Right lung (tissue), 2 donors: ENCODE measurements at regions not wholly inside any gene's neighbourhood (a gene's known extent, or its start where the extent isn't known, plus 50 kb on each side); places are given as distances from the start of the nearest gene placed in this dataset.
"Not testable (repeated sequence)": the region's sequence is repeated elsewhere in the genome, so short reads cannot be mapped to it uniquely, and the experiment has no call there.

Experiments
- DNase-seq, 2 donors: peaks; one replicate each; pipeline ENCODE4 v3.0.0-alpha.2; 2013

- DNase-seq = peak; percentile 13 to 29
Observed at GRCh38 chrX:4547213-4547836, 833.9 kb upstream of the PRKX start.

- not testable (repeated sequence) for DNase-seq
Observed at GRCh38 chrX:4546178-4546577, 832.7 kb upstream of the PRKX start.

GRCh38 chrX:4528247-4528646 lies 814.8 kb upstream of the PRKX start:
- DNase-seq = no peak

GRCh38 chrX:4485912-4486311 lies 772.5 kb upstream of the PRKX start:
- DNase-seq = no peak

DNA sequence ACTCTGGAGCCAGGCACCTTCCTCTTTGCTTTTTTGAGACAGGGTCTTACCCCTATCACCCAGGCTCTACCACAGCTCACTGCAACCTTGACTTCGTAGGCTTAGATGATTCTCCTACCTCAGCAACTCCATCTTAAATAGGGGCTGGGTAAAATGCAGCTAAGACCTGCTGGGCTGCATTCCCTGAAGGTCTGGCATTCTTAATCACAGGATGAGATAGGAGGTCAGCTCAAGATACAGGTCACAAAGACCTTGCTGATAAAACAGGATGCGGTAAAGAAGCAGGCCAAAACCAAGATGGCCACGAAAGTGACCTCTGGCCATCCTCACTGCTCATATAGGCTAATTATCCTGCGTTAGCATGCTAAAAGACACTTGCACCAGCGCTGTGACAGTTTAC lies 770.8 kb upstream of the PRKX start:
- no peak for DNase-seq

- DNase-seq = no peak
Observed at GRCh38 chrX:4451591-4451990, 738.1 kb upstream of the PRKX start.

- no peak for DNase-seq
Observed at GRCh38 chrX:4450177-4450576, 736.7 kb upstream of the PRKX start.

DNA sequence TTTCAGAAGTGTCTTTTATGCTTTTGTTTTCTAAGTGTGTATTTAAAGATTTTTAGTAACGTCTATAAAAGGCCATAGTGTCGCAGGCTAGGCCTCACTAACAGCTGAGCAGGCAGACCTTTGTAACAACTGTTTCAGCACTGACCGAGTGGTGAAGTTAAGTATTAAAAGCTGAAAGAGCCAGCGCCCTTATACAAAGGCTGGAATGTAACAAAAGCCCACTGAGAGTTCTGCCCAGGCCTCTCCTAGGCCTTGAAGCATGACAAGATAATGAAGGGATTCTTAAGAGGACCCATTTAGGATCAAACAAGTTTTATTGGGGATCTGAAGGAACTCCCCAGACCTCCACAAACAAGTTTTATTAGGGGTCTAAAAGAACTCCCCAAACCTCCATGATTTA lies 722.5 kb upstream of the PRKX start:
- no peak for DNase-seq

DNA sequence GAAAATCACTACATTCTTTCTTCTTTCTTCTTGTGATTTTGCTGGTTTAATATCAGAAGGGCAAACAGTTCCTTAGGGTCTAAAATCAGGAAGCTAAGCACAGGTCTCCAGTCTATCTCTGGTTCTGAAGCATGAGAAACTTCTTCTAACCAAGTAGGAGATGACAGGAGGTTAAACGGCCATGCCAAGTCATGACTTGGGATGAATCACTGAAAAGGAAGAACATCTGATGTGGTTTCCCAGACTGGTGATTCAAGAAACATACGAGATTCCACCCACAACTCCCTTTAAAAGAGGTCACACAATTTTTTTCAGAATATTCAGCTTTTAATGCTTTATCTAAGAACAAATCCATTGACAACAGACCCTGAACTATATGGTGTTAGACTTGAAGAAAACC lies 684.0 kb upstream of the PRKX start:
- no peak for DNase-seq

GRCh38 chrX:4382273-4382672 lies 668.8 kb upstream of the PRKX start:
- DNase-seq = no peak

DNA sequence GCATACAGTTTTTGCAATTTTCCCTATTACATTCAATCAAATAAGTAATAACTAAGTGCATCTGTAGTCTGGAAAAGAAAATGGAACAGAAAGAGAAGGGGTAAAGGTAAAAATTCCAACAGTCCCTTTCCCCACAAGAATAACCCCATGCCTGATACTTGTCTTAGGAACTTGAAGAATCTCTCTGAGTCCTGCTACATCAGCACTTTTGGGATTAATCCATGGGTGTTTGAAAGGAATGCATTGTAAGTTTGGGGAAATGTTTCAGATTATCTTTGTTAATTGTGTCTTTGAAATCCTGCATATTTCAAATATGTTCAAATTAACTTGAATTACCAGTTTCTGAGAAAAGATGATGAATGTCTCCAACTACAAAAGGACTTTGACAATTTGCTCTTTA lies 667.3 kb upstream of the PRKX start:
- no peak for DNase-seq

DNA sequence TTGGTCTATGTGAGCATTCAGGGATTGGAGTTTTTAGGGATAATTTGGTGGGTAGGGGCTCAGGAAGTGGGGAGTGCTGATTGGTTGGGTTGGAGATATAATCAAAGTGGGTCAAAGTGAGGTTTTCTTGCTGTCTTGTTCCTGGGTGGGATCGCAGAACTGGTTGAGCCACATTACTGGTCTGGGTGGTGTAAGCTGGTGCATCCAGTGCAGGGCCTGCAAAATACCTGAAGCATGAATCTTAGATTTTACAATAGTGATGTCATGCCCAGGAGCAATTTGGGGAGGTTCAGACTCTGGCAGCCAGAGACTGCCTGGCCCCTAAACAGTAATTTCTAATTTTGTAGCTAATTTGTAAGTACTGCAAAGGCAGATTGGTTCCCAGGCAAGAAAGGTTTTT lies 665.6 kb upstream of the PRKX start:
- DNase-seq = no peak

DNA sequence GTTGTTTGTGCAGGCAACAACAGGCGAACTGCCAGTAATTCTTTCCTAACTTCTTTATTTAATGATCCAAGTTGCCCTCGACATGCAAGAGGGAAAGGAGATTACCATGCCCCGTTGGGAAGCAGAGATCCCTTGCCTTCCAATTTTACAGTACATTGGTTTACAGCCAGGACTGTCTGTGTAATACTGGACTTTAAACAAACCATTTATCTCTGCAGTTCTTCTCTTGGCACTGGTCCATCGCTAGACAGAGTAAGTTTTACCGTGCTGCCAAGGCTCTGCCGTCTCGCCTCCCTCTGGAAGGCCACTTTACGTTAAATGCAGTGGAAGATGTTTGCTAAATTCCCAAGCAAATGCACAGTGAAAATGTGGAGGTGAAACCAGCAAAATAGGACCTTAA lies 660.3 kb upstream of the PRKX start:
- DNase-seq = no peak

- DNase-seq = no peak
Observed at GRCh38 chrX:4358577-4358976, 645.1 kb upstream of the PRKX start.

GRCh38 chrX:4322916-4323315 lies 609.5 kb upstream of the PRKX start:
- DNase-seq = no peak

- no peak for DNase-seq
Observed at GRCh38 chrX:4320436-4320947, 607.0 kb upstream of the PRKX start.

DNA sequence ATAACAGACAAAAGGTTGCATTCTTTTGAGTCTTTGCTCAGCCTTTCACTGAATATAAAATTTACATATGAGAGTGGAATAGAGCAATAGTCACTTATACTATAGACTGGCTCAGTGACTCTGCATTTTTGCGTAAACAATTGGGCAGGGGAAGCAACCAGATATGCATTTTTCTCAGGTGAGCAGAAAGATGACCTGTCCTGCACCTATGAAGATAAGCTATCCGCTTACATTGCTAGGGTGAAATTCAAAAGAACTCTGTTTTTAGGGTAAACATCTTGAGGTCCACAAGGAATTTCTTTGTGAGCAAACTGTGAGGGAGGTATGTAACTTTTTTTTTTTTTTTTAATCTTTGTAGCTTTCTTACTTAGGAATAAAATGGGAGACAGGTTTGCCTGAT lies 602.4 kb upstream of the PRKX start:
- no peak for DNase-seq

DNA sequence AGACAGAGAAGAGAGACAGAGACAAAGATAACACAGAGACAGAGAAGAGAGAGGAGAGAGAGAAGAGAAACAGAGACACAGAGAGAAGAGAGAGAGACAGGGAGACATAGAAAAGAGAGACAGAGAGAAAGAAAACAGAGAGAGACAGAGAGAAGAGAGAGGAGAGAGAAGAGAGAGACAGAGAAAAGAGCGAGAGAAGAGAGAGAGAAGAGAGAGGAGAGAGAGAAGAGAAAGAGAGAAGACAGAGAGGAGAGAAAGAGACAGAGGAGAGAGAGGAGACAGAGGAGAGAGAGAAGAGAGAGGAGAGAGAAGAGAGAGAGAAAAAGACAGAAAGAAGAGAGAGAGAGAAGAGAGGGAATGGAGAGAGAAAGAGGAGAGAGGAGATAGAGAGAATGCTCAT lies 601.1 kb upstream of the PRKX start:
- no peak for DNase-seq

DNA sequence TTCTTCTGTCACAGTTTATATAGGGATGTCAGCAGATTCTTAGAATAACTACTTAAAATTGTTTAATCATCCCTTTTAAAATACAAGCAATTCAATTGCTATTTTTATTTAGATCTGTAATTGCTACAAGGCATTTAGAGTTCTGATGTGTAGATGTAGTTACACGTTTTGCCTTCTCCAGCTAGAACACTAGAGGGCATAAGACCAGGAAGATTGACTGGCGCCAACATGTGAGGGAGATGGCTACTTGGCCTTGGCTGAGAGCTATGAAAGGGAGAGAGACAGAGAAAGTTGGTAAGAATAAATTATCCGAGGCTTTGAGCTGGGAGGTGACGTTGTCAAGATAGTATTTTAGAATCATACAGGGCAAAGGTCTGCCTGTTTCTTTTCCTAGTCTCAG lies 563.7 kb upstream of the PRKX start:
- no peak for DNase-seq

DNA sequence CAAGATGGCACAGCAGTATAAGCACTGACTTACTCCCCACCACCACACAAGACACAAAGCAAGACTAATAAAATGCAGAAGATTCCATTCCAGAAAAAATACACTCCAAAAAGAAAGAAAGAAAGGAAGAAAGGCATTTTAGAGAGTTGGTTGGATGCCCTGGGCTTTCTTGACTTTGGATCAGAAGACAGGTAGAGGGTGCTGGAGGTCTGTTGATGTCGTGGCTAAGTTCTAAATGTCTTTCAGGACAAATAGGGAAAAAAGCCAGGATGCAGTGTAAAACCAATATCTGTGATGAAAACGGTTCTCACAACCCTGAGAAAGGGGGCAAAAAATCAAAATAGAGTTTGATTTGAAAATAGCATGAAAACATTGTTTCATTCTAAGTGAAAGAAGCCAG lies 555.2 kb upstream of the PRKX start:
- DNase-seq = no peak

DNA sequence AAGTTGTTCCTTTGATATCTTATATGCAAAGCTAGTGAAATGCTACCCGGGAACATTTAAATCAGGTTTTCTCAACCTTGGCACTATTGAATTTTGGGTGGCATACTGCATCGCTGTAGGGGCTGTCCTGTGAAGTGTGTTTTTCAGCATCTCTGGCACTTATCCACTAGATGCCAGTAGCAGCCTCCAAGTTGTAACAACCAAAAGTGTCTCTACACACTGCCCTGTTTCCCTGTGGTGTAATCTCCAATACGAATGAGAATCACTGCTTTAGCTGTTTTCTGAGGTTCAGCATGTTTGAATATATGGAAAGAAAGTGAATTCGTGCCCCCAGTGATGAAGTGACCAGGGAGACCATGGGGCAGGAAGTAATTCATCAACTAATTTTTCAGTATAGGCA lies 551.6 kb upstream of the PRKX start:
- DNase-seq = no peak

DNA sequence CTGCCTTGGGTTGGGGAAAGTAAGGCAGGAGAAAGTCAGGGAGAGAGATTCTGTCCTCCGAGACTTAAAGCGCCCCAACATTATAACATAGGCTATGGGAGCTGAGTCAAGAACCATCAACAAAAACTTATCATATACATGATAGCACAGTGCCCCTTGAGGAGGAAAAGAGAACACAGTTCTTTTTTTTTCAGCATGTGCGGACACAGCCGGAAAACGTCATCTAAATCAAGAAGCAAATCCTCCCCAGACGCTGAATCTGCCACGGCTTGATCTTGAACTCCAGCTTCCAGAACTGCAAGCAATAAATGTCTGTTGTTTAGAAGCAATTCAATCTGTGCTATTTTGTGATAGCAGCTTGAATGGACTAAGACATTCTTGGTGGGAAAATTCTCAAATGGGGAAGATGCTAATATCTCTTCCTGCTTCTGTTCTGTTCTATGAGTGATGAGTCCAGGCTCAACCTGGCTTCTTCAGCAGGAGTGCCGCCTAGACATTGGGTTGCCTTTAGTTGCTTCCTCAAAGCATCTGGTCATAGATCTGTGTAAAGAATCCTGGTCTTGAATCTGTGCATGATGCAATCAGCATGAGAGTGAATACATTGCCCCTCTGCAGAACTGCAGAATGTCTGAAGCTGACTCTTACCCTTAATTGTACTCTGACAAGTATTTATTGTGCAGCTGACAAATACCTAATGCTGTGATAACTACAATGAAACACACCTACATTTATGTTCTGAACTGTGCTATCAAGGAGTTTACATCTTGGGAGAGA lies 549.8 kb upstream of the PRKX start:
- DNase-seq = no peak

- no peak for DNase-seq
Observed at GRCh38 chrX:4253092-4253491, 539.6 kb upstream of the PRKX start.

- no peak for DNase-seq
Observed at GRCh38 chrX:4249401-4249800, 536.0 kb upstream of the PRKX start.
